ENCODE measurements at regions not wholly inside any gene's neighbourhood (a gene's known extent, or its start where the extent isn't known, plus 50 kb on each side); places are given as distances from the start of the nearest gene placed in this dataset.

DNA sequence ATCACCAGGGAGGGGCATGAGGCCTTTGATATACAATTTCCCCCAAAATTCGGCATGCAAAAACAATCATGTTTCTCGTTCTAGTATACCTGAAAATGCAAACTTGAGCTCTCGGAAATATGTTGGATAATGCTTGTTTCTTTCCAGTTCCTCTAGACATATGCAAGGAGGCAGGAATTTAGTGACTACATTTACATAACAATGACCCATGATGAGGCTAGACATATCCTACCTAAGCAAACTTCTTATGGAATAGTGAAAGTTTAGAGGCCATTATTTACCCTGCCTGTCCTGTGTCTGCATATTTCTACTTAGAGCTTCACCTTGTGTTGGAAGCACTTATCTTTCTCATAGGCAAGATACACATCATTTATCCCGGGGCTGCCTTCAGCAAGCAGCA is 514.6 kb downstream of the KCNJ2 start:
- no peak for TF ChIP-seq EZH2 (IDR thresholded peaks at IDR 0.05; ENCODE audit: borderline replicate concordance, low read length)
- TF ChIP-seq, protein P1, sequence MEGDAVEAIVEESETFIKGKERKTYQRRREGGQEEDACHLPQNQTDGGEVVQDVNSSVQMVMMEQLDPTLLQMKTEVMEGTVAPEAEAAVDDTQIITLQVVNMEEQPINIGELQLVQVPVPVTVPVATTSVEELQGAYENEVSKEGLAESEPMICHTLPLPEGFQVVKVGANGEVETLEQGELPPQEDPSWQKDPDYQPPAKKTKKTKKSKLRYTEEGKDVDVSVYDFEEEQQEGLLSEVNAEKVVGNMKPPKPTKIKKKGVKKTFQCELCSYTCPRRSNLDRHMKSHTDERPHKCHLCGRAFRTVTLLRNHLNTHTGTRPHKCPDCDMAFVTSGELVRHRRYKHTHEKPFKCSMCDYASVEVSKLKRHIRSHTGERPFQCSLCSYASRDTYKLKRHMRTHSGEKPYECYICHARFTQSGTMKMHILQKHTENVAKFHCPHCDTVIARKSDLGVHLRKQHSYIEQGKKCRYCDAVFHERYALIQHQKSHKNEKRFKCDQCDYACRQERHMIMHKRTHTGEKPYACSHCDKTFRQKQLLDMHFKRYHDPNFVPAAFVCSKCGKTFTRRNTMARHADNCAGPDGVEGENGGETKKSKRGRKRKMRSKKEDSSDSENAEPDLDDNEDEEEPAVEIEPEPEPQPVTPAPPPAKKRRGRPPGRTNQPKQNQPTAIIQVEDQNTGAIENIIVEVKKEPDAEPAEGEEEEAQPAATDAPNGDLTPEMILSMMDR (IDR thresholded peaks at IDR 0.05; ENCODE audit: low read length) = no peak
- Histone ChIP-seq H3K4me3 (ENCODE audit: low read depth, low read length, poor library complexity, severe bottlenecking) (no peak overlapping the region), H3K27me3 (ENCODE audit: insufficient read depth, low read length) (no peaks in the 10 kb centered on the region), H3F3A (ENCODE audit: insufficient read depth, low read length) (no peaks in the 10 kb centered on the region), H3K9ac (ENCODE audit: low read length) (no peak overlapping the region), H3K9me3 (ENCODE audit: low read length) (no peaks in the 10 kb centered on the region), H3K36me3 (ENCODE audit: insufficient read depth, low read length) (no peaks in the 10 kb centered on the region), H4K20me1 (ENCODE audit: insufficient read depth, low read length) (no peaks in the 10 kb centered on the region), H3K79me2 (ENCODE audit: insufficient read depth, low read length) (no peaks in the 10 kb centered on the region), H2AFZ (ENCODE audit: low read length) (no peak overlapping the region), H3K9me2 (ENCODE audit: low read depth, low read length) (no peaks in the 10 kb centered on the region), H3K4me1 (ENCODE audit: insufficient read depth, low read length, severe bottlenecking) (no peaks in the 10 kb centered on the region), H3K4me2 (ENCODE audit: low read length) (no peak overlapping the region), H3K27ac (ENCODE audit: low read depth, low read length, poor library complexity, severe bottlenecking) (no peak overlapping the region)

DNA sequence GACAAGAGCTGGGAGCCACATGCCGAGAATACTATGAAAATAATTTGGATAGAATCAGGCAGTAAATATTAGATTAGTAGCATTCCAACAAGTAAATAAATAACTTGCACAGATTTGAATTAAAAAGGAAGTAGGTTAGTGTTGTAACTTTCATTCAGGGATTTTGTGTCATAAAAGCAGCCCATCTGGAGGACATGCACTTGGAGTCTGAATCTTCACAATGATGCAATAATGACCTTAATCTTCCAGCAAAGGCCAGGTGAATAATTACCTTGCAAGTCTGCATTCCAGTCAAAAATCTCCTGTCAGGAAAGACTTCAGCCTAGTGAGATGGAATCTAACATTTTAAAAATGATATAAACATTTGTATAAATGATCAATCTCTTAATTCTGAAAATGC is 518.1 kb downstream of the KCNJ2 start:
- H3K9ac ChIP-seq (ENCODE audit: low read length) = no peak overlapping the region
- no peaks in the 10 kb centered on the region for H3K79me2 ChIP-seq (ENCODE audit: insufficient read depth, low read length)
- no peak overlapping the region for H3K4me3 ChIP-seq (ENCODE audit: low read depth, low read length, poor library complexity, severe bottlenecking)
- H3K9me3 ChIP-seq (ENCODE audit: low read length) = no peaks in the 10 kb centered on the region
- H4K20me1 ChIP-seq (ENCODE audit: insufficient read depth, low read length) = no peaks in the 10 kb centered on the region
- H3K9me2 ChIP-seq (ENCODE audit: low read depth, low read length) = no peaks in the 10 kb centered on the region
- no peak overlapping the region for H2AFZ ChIP-seq (ENCODE audit: low read length)
- H3F3A ChIP-seq (ENCODE audit: insufficient read depth, low read length) = no peaks in the 10 kb centered on the region
- no peaks in the 10 kb centered on the region for H3K36me3 ChIP-seq (ENCODE audit: insufficient read depth, low read length)
- TF ChIP-seq EZH2 (IDR thresholded peaks at IDR 0.05; ENCODE audit: borderline replicate concordance, low read length) = no peak
- TF ChIP-seq, protein P1 (IDR thresholded peaks at IDR 0.05; ENCODE audit: low read length) = no peak
- H3K4me1 ChIP-seq (ENCODE audit: insufficient read depth, low read length, severe bottlenecking) = no peaks in the 10 kb centered on the region
- H3K27me3 ChIP-seq (ENCODE audit: insufficient read depth, low read length) = no peaks in the 10 kb centered on the region
- no peak overlapping the region for H3K4me2 ChIP-seq (ENCODE audit: low read length)
- no peak overlapping the region for H3K27ac ChIP-seq (ENCODE audit: low read depth, low read length, poor library complexity, severe bottlenecking)

DNA sequence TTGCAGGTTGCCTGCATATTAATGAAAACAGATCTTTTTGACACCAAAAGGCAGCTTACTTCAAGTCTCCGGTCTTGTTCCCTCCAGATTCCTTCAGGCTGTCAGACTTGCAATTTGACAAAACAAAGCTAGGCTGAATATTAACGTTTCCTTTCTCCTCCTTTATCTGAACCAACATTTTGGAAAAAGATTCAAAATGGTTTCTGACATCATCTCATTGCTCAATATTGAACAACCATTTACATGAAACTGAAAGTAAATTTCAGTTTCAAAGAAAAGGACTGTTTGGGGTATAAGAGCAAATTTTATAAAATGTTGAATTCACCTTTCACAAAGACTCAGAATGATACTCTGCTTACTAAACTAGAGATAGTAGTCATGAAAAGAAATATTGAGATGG is 521.8 kb downstream of the KCNJ2 start:
- TF ChIP-seq EZH2 (IDR thresholded peaks at IDR 0.05; ENCODE audit: borderline replicate concordance, low read length) = no peak
- TF ChIP-seq, protein P1 (IDR thresholded peaks at IDR 0.05; ENCODE audit: low read length) = no peak
- Histone ChIP-seq H3F3A (ENCODE audit: insufficient read depth, low read length) (no peaks in the 10 kb centered on the region), H3K27ac (ENCODE audit: low read depth, low read length, poor library complexity, severe bottlenecking) (no peak overlapping the region), H3K9me2 (ENCODE audit: low read depth, low read length) (no peaks in the 10 kb centered on the region), H3K36me3 (ENCODE audit: insufficient read depth, low read length) (no peaks in the 10 kb centered on the region), H4K20me1 (ENCODE audit: insufficient read depth, low read length) (no peaks in the 10 kb centered on the region), H3K79me2 (ENCODE audit: insufficient read depth, low read length) (no peaks in the 10 kb centered on the region), H2AFZ (ENCODE audit: low read length) (no peak overlapping the region), H3K4me2 (ENCODE audit: low read length) (no peak overlapping the region), H3K9ac (ENCODE audit: low read length) (no peak overlapping the region), H3K4me1 (ENCODE audit: insufficient read depth, low read length, severe bottlenecking) (no peaks in the 10 kb centered on the region), H3K9me3 (ENCODE audit: low read length) (no peaks in the 10 kb centered on the region), H3K4me3 (ENCODE audit: low read depth, low read length, poor library complexity, severe bottlenecking) (no peak overlapping the region), H3K27me3 (ENCODE audit: insufficient read depth, low read length) (no peaks in the 10 kb centered on the region)

Measured in OCI-LY1 (cell line).